Upper lobe of left lung (tissue), 4 donors: ENCODE measurements at regions not wholly inside any gene's neighbourhood (a gene's known extent, or its start where the extent isn't known, plus 50 kb on each side); places are given as distances from the start of the nearest gene placed in this dataset.

Experiments used
- CTCF ChIP-seq, 6 experiments: fragments of 450-650 bp in 4 of 6; fragments of 200-600 bp in 2 of 6; sonication (generic) in 2 of 6; IDR thresholded peaks; one replicate each; pipeline ENCODE4 v1.5.1; 2016 to 2019; ENCODE audit warnings: antibody characterized with exemption in 6 of 6
- EP300 ChIP-seq, 4 donors: sonication (generic); formaldehyde crosslinking; IDR thresholded peaks; one replicate each; pipeline ENCODE4 v1.5.1; 2017; ENCODE audit warnings: antibody characterized with exemption in 4 of 4, control low read depth in 2 of 4
- POLR2A ChIP-seq, 4 donors: fragments of 450-650 bp; IDR thresholded peaks; one replicate each; pipeline ENCODE4 v1.5.1; 2016 to 2017; ENCODE audit warnings: antibody characterized with exemption in 4 of 4, mild to moderate bottlenecking in 2 of 4
- POLR2AphosphoS5 ChIP-seq, 2 donors: sonication (generic); formaldehyde crosslinking; IDR thresholded peaks; one replicate each; pipeline ENCODE4 v1.5.1; 2017; ENCODE audit warnings: antibody characterized with exemption in 2 of 2

GRCh38 chr2:66839551-66840320 is 404.8 kb downstream of the MEIS1 start:
- TF ChIP-seq POLR2A (IDR thresholded peaks at IDR 0.05) (no peak), EP300 (IDR thresholded peaks at IDR 0.05) (peak in 1 of 4 donors; percentile 41), POLR2AphosphoS5 (IDR thresholded peaks at IDR 0.05) (no peak), CTCF (IDR thresholded peaks at IDR 0.05) (no peak)
